Subcutaneous abdominal adipose tissue (tissue), 5 donors: ENCODE measurements at regions not wholly inside any gene's neighbourhood (a gene's known extent, or its start where the extent isn't known, plus 50 kb on each side); places are given as distances from the start of the nearest gene placed in this dataset.

Source experiments
- H3K27ac ChIP-seq: one replicate; pipeline ENCODE4 v1.7.0; 2013; ENCODE audit warnings: low read depth, mild to moderate bottlenecking, inconsistent platforms, low read length, moderate library complexity
- H3K27me3 ChIP-seq, 5 donors: one replicate each; pipeline ENCODE4 v1.7.0; 2013; ENCODE audit warnings: low read length in 5 of 5, inconsistent platforms in 1 of 5; ENCODE audit not compliant: control insufficient read depth in 5 of 5, insufficient read depth in 4 of 5
- H3K36me3 ChIP-seq, 5 donors: one replicate each; pipeline ENCODE4 v1.7.0; 2013; ENCODE audit warnings: low read length in 5 of 5; ENCODE audit not compliant: control insufficient read depth in 5 of 5, insufficient read depth in 5 of 5
- H3K4me1 ChIP-seq, 5 donors: one replicate each; pipeline ENCODE4 v1.7.0; 2013; ENCODE audit warnings: low read length in 5 of 5, mild to moderate bottlenecking in 3 of 5, moderate library complexity in 1 of 5; ENCODE audit not compliant: control insufficient read depth in 5 of 5, insufficient read depth in 5 of 5
- H3K4me3 ChIP-seq, 5 donors: one replicate each; pipeline ENCODE4 v1.7.0; 2013; ENCODE audit warnings: low read length in 5 of 5, low read depth in 1 of 5
- H3K9ac ChIP-seq, 5 donors: one replicate each; pipeline ENCODE4 v1.7.0; 2013; ENCODE audit warnings: low read length in 5 of 5, mild to moderate bottlenecking in 4 of 5, moderate library complexity in 3 of 5
- H3K9me3 ChIP-seq, 5 donors: one replicate each; pipeline ENCODE4 v1.7.0; 2013; ENCODE audit warnings: low read length in 5 of 5; ENCODE audit not compliant: control insufficient read depth in 5 of 5
- donor health status: healthy.
- donor health status: healthy.
- donor health status: healthy.
- donor health status: healthy.
- donor health status: healthy.

DNA sequence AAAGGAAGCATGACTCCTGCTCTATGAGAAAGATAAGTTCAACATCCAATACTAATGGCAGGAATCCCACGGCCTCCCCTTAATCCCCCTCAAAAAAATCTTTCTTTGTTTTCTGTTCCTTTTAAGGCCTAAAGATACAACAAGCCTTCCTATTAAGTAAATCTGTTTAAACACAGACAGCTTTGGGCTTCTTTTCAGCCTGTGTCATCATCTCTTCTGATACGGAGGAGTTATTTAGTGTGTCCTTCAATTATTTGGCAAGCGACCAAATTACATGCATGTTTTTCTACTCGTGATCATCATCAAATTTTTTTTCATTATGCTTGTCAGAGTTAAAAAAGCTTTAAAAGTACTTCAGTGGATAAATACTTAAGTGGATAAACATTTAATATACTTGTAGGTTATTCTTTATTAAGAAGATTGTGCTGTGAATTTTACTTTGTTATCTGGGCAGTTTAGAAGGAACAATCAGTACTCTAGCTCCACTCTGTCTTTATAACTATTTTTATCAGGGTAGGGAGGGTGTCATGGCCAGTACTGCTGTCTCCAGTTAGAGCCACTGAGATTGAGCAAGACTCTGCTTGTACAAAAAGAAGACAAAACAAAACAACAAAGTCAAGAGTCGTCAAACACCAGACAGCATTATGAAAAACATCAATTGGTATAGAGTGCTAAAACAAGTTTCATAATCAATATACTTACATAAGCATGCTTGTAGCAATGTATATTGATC lies 210.7 kb downstream of the PRR32 start:
- H3K36me3 ChIP-seq = no peaks in the 10 kb centered on the region
- no peaks in the 10 kb centered on the region for H3K9me3 ChIP-seq
- peaks cover 0 to 2% (median 0%) of the 10 kb centered on the region in 5 donors for H3K4me1 ChIP-seq
- no peaks in the 10 kb centered on the region for H3K27me3 ChIP-seq
- H3K27ac ChIP-seq = no peak overlapping the region
- H3K9ac ChIP-seq = no peak overlapping the region
- H3K4me3 ChIP-seq = no peak overlapping the region

DNA sequence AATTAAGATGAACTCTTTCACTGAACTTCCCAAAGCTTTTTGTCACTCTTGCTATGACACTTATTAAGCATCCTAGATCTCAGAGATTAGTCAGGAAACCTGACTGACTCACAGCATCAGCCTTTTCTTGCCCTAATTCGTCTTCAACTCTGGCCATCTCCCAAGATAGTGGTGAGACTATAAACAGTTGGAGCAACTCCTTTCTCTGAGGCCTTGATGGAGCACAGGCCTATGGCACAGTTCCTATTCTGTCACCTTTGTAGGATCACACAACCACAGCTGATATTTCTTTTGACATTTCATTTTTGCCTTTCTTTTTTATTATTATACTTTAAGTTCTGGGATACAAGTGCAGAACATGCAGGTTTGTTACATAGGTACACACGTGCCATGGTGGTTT lies 217.6 kb downstream of the PRR32 start:
- Histone ChIP-seq H3K36me3 (no peaks in the 10 kb centered on the region), H3K9ac (no peak overlapping the region), H3K4me3 (no peak overlapping the region), H3K27ac (no peak overlapping the region), H3K9me3 (no peaks in the 10 kb centered on the region), H3K27me3 (no peaks in the 10 kb centered on the region), H3K4me1 (no peaks in the 10 kb centered on the region)

DNA sequence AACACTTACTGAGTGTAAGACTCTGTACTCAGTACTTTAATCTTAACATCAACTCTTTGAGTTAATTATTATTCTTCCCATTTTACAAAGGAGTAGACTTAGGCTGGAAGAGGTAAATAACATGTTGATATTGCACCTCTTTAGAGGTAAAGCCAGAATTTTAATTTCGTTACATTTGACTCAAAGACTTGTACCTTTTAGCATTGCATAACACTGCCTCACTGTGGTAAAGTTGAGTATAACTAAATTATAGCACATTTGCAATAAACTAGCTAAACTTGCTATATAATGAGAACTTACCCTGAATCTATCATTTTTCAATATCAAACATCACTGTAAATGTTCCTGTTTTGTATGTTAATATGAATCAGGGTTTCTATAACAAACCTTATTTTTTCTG lies 218.5 kb downstream of the PRR32 start:
- no peaks in the 10 kb centered on the region for H3K4me1 ChIP-seq
- H3K27ac ChIP-seq = no peak overlapping the region
- no peaks in the 10 kb centered on the region for H3K36me3 ChIP-seq
- no peak overlapping the region for H3K4me3 ChIP-seq
- H3K9ac ChIP-seq = no peak overlapping the region
- no peaks in the 10 kb centered on the region for H3K9me3 ChIP-seq
- no peaks in the 10 kb centered on the region for H3K27me3 ChIP-seq

DNA sequence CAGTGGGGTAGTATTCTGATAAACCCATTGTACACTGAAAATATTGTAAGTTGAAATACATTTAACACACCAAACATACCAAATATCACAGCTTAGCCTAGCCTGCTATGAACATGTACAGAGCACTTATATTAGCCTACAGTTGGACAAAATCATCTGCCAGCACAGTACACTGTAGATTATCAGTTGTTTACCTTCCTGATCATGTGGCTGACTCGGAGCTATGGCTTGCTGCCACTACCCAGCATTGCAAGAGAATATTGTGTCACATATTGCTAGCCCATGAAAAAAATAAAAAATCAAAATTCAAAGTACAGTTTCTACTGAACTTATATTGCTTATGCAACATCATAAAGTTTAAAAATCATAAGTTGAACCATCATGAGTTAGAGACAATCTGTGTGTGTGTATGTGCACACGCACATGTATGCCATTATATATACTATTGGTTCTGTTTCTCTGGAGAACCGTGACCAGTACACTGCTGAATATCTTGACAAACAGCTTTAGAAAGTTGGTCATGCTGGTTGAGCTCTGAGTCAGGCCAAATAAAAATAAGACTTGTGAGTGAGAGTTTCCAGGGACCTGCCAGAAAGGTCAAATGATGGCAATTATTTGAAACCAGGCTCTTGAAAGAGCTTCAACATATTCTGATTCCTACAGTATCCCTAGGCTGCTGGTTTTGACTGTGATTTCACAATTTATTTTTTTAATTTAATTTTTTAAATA lies 238.5 kb downstream of the PRR32 start:
- no peak overlapping the region for H3K27ac ChIP-seq

DNA sequence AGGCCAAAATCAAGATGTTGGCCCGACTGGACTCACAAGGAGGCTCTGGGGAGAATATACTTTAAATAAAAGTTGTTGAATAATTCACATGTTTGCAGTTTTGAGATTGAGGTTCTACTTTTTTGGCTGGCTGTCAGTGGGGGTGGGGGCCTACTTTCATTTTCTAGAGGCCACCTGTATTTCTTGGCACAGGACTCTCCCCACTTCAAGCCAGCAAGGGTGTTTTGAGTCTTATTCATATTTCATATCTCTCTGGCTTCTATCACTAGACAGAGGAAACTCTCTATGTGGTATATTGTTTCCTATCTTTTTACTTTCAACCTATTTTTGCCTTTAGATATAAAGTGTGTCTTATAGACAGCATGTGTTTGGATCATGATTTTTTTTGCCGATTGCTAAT lies 266.4 kb downstream of the PRR32 start:
- H3K9ac ChIP-seq = no peak overlapping the region
- H3K4me1 ChIP-seq = no peaks in the 10 kb centered on the region
- H3K27ac ChIP-seq = no peak overlapping the region
- no peaks in the 10 kb centered on the region for H3K9me3 ChIP-seq
- H3K4me3 ChIP-seq = no peak overlapping the region
- H3K36me3 ChIP-seq = no peaks in the 10 kb centered on the region
- no peaks in the 10 kb centered on the region for H3K27me3 ChIP-seq

More for the DNA sequence above, 238.5 kb downstream of the PRR32 start:
- Histone ChIP-seq H3K4me1 (no peaks in the 10 kb centered on the region), H3K36me3 (no peaks in the 10 kb centered on the region), H3K4me3 (no peak overlapping the region), H3K27me3 (no peaks in the 10 kb centered on the region), H3K9ac (no peak overlapping the region), H3K9me3 (peaks cover 0 to 3% (median 0%) of the 10 kb centered on the region in 5 donors)

DNA sequence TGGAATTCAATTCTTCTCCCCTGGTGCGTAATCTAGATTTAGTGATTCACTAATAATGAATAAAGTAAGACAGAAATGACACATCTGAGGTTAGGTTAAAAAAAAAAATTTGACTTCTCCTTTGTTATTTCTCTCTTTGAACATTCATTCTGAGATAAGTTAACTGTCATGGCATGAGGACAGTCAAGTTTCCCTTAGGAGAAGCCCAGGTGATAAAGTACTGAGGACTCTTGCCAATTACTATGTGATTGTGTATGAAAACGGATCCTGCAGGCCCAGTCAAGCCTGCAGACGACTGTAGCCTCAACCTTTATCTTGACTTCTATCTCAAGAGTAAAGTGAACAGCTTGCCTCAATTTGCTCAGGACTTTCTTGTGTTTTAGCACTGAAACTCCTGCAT lies 293.2 kb downstream of the PRR32 start:
- Histone ChIP-seq H3K27ac (no peak overlapping the region), H3K4me3 (no peak overlapping the region), H3K36me3 (no peaks in the 10 kb centered on the region), H3K9me3 (peaks cover 0 to 27% (median 20%) of the 10 kb centered on the region in 5 donors), H3K9ac (no peak overlapping the region), H3K27me3 (no peaks in the 10 kb centered on the region), H3K4me1 (no peaks in the 10 kb centered on the region)

DNA sequence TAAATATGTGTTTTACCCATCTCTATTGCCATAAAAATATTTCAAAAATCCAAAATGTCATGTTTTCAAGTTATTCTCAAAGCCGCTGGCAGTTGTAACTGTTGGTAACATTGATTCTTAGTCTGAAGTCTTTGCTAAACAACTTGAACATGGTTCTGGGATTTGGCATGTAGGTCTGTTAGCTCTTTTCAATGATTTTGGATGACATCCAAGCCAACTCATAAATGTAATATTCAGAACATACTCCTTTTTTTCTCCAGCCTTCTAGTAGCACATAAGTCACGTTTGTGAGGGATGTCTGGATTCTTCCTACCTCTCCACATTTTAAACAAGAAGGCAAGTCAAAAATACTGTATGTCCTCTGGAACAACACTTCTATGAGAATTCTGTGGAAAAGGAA lies 305.3 kb downstream of the PRR32 start:
- Histone ChIP-seq H3K9me3 (no peaks in the 10 kb centered on the region), H3K27me3 (no peaks in the 10 kb centered on the region), H3K27ac (no peak overlapping the region), H3K9ac (no peak overlapping the region), H3K4me3 (no peak overlapping the region), H3K36me3 (no peaks in the 10 kb centered on the region), H3K4me1 (no peaks in the 10 kb centered on the region)

DNA sequence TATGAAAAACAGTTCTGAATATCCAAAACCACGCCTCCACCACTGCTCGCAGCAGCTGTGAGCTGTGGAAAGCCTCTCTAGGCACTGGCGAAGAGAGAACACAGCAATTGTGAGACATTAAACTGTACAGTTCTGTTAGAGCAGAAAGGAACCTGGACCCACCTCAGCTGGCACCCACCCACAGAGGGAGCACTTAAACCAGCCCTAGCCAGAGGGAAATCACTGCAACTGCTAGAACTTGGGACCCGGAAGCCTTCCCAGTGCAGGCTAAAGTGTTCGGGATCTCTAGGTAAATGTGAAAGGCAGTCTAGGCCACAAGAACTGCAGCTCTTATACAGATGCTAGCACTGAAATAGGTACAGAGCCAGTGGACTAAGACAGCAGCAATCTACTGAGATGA lies 308.8 kb downstream of the PRR32 start:
- Histone ChIP-seq H3K9ac (no peak overlapping the region), H3K27me3 (no peaks in the 10 kb centered on the region), H3K4me1 (no peaks in the 10 kb centered on the region), H3K27ac (no peak overlapping the region), H3K9me3 (no peaks in the 10 kb centered on the region), H3K4me3 (no peak overlapping the region), H3K36me3 (no peaks in the 10 kb centered on the region)

DNA sequence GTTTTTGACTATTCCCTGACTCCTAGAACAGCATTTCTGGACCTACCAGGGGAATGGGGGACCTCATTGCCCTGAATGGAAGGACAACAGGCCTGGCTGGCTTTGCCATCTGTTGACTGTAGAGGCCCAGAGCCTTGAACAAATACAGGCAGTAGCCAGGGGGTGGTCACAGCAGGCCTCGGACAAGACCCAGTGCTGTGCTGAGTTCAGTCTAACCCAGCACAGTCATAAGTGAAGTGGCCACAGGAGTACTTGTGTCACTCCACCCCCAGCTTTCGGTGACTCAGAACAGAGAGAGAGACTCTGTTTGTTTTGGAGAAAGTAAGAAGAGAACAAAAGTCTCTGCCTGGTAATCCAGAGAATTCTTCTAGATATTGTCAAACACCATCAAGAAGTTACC lies 310.0 kb downstream of the PRR32 start:
- no peak overlapping the region for H3K4me3 ChIP-seq
- no peaks in the 10 kb centered on the region for H3K4me1 ChIP-seq
- H3K27me3 ChIP-seq = no peaks in the 10 kb centered on the region
- no peak overlapping the region for H3K9ac ChIP-seq
- H3K9me3 ChIP-seq = no peaks in the 10 kb centered on the region
- H3K27ac ChIP-seq = no peak overlapping the region
- H3K36me3 ChIP-seq = no peaks in the 10 kb centered on the region

DNA sequence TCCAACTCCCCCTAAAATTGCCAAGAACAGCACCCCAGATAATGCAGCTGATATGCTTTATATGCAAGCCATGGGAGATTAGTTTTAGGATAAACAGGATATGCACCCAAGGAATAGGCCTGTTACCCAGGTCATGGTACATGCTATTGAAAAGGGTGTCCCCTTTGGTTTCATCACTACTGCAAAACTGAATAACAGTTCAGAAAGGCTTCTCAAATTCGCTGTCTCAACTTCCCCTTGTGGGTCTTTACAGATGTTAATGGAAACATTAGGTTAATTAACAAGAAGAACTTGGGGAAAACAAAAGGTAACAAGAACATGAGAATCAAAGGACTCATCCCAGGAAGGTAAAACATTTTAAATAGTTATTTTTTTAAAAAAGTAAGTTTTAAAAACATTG lies 318.7 kb downstream of the PRR32 start:
- Histone ChIP-seq H3K9me3 (peaks cover 0 to 2% (median 0%) of the 10 kb centered on the region in 5 donors), H3K27me3 (no peaks in the 10 kb centered on the region), H3K9ac (no peak overlapping the region), H3K4me1 (no peaks in the 10 kb centered on the region), H3K27ac (no peak overlapping the region), H3K4me3 (no peak overlapping the region), H3K36me3 (no peaks in the 10 kb centered on the region)
